GM21737 (cell line): ENCODE measurements at regions not wholly inside any gene's neighbourhood (a gene's known extent, or its start where the extent isn't known, plus 50 kb on each side); places are given as distances from the start of the nearest gene placed in this dataset.
"Not testable (repeated sequence)": the region's sequence is repeated elsewhere in the genome, so short reads cannot be mapped to it uniquely, and the experiment has no call there.

Experiments
- ATAC-seq: cut with Tn5 transposase; IDR thresholded peaks from one replicate; pipeline ENCODE4 v1.9.1; 2021; ENCODE audit warnings: mild to moderate bottlenecking, moderate library complexity; ENCODE audit not compliant: unreplicated experiment

DNA sequence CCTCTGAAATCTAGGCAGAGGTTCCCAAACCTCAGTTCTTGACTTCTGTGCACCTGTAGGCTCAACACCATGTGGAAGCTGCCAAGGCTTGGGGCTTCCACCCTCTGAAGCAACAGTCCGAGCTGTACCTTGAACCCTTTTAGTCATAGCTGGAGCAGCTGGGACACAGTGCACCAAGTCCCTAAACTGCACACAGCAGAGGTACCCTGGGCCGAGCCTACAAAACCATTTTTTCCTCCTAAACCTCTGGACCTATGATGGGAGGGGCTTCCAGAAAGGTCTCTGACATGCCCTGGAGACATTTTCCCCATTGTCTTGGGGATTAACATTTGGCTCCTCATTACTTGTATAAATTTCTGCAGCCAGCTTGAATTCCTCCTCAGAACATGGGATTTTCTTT lies 168.8 kb downstream of the TLE3 start:
- not testable (repeated sequence) for ATAC-seq

DNA sequence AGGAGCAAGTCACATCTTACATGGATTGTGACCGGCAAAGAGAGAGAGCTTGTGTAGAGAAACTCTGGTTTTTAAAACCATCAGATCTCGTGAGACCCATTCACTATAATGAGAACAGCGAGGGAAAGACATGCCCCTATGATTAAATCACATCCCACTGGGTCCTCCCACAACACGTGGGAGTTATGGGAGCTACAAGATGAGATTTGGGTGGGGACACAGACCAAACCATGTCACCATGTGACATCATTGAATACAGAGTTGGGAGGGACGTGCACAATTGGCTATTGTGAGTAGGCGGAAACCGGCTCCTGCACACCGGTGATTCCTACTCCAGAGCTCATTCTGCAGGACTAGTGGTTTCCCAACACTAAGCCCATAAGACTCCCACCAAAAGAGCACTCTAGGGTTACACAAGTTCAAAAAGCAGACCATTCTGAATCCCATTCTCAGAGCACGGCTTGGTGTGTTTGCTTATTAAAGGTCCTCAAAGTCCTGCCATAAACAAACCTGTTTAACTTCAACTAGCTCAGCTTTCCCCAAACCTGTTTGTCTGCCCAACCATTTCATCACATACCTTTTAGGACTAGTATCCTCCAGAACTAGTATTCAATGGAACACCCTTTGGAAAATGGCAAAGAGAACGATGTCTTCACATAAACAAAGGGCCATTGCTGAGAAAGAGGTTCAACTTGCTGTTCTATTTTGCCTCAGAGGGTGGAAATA lies 167.6 kb downstream of the TLE3 start:
- no peak for ATAC-seq

DNA sequence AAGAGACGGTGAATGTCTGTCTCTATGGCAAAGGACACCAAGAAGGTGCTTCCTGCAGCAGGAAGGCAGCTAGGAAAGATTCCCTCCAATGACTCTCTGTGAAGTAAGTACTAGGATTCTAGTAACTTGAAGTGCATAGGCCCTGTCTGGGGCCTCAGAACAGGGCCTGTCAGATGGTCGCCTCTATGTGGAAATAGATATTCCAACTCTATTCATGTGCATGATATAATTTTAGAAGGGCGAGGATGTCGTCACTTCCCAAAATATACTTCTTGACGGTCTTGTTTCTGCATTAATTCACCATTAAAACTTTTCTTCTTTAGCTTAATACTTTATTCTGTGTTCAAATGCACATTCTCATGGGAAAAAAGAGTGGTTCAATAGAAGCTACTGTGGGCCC lies 167.0 kb downstream of the TLE3 start:
- ATAC-seq: no peak

DNA sequence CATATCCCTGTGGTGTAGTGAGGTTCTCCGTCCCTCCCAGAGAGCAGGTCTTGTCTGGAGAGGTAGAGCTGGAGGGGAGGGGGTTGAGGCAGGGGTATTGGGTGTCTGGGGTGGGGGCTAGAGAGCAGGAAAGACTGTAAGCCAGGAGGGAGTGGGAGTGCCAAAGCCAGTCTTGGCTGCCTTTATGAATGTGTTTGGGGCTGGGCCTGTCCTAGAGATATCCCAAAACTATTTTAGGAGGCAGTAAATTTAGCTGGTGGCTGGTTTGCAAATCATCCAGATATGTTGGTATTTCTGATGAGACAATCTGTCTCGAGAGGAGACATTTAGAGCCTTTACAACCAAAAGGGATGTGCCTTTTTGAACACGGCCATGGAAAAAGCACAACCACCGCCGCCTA lies 166.6 kb downstream of the TLE3 start:
- no peak for ATAC-seq

DNA sequence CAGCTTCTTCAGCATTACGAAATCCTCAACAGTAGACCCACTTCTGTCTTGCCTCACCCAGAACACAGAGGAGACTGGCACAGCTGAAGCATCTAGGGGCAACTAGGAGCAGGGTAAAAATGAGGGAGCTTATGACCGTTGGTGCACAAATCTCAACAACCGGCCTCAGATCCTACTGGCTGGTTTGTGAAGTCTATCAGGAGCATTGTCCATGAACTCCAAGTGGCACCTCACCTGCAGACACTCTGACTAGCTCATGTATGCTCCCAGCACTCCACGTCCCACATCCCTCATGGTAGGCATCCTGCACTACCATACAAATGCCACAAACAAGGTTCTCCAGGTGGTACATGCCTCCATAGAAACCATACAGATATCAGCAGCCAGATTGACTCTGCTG lies 163.1 kb downstream of the TLE3 start:
- no peak for ATAC-seq

DNA sequence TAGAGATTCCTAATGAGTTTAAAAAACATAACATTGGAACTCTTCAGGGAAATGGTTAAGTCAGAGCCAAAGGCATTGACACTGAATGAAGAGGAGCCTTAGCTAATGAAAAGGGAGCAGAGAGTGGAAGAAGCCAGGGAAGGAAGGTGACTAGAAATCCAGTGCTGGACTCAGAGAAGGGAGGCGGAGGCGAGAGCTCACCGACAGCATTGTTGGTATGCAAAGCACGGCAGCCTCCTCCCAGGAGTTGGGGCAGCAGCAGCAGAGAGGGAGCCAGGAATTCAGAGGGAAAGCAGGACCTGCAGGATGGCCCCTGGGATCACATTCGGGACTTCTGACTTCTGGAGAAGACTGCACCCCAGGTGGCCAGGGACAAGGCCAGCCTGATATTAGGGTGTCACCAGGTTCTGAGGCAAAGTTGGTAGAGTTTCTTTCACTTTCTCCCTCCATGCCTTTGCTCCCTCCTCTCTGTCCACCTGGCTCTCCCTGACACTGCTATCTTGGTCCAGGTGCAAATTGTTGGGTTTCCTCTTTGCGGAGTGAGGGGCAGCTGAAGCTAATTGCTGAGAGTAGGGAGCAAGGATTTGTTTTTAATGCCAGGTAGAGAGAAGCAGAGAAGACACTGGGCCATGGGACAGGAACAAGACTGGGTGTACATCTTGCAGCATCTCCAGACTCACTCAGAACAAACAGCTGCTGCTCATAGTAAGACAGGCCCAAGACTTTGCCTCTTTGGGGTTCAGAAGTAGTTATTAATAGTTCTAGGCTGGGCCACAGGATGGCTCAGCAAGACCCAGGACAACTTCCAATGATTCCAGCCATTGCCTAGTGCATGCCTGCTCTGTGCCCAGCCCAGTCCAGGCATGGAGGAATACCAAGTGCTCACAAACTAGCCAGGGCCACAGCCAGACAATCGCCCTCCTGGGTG lies 157.9 kb downstream of the TLE3 start:
- ATAC-seq: no peak

DNA sequence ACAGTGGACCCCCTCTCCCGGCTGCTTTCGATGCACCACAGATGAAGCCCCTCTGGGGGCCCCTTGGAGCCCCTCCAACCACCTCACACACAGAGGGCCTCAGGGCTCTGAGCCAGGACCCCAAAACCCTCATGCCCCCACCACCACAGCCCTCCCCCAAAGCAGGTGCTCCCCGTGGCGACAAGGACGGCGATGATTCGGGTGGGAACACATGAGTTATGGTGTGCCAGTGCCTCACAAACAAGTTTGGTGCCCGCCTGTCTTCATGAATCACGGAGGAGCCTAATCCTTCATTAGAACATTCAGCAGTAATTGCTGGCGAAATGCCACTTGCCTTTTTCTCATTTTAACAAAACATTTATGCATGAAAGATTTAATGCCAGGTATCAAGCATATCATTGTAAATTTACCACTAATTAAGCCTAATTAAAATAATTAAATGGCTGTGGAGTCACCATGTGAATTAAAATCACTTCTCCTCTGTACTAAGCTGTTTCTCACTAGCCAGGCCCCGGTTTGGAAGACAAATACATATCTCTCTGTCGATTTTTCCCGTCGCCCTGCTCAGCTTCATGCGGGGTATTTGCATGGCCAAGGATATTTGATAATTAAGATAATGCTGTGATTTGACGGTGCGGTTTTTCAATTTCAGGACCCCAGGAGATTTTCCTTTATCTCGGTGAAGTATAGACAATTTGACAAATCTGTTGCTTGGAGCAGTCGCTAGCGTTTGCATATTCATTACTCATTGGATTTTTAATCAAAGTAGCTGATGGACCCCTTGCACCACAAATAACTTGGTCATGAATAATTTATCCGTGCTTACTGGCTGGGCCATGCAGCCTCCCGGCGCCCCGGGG lies 157.0 kb downstream of the TLE3 start:
- ATAC-seq: no peak

DNA sequence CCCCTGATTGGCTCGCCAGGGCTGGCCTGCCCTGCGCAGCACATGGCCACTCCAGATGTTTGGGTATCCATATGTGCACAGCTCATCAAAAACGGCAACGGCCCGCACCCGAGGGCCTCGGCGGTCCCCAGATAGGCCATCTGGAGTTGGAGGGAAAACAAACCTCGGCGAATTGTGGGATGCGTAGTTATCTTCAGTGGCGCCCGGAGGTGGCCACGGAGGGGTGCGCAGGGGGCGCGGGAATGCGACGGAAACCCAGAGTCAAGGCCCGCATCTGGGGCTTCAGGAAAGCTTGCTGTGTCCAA lies 156.5 kb downstream of the TLE3 start:
- ATAC-seq: no peak

DNA sequence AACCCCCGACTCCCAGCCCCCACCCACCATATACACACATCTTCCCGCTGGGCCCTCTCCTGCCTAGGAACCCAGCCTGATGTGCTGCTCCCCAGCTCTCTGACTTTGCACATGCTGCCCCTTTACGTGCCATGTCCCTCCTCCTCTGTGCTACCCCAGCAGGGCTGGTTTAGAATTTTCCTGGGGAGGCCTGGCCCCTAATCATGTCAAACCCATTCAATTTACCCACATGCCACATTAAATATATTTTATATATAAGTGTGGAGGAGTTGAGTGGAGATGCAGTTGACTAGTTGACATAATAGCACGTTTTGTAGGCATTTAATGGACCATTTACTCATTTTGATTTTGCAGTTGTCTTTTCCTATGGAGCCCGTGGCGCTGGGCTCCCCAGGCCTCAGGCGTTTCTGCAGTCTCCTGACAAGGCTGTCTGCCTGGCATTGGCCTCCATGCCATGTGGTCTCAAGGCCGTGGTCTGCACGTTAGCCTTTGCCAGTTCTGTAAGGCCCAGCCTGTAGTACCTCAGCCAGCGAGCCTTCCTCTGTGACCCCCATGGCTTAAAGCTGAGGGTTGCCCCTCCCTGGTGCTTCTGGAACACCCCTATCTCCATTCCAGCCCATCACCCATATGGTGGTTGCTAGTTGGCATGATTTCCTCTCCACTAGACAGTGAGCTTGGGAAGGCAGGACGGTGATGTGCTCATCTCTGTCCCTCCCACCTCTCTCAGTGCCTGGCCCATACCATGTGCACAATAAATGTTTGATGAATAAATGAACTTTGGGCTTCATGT lies 155.8 kb downstream of the TLE3 start:
- no peak for ATAC-seq

DNA sequence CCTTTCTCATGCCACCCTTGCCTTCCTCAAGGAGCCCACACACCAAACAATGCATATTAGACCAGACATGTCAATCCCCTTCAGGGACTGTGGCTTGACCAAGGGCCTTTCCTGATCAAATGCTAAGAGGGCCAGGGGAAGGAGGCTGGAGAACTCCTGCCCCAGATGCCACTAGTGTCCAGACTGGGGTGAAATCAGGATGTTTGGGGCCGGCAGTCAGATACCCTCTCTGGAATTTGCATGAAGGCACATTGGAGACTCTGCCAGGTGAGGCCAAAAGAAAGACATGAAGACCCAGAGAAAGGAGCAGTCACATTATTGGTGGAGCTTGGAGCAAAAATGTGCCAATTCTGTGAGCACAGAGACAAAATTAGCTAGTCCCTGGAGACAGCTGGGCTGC lies 154.1 kb downstream of the TLE3 start:
- no peak for ATAC-seq

DNA sequence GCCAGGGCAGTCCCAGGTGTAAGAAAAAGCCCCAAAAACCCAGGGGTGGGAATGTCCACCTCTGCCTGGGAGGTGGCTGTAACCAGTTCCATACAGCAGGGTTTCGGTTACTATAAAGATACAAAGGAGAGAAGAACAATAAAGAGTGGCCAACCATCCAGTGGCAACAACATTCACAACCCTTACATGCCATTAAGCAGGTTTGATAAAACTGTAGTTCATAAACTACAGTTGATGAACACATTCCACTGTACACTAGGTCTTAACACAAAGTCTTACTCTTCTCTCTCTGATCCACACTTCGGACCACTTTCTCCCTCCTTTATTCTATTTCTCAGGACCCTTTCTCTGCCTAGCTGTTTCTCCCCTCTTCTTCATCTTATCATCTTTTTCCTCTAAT lies 152.0 kb downstream of the TLE3 start:
- no peak for ATAC-seq

DNA sequence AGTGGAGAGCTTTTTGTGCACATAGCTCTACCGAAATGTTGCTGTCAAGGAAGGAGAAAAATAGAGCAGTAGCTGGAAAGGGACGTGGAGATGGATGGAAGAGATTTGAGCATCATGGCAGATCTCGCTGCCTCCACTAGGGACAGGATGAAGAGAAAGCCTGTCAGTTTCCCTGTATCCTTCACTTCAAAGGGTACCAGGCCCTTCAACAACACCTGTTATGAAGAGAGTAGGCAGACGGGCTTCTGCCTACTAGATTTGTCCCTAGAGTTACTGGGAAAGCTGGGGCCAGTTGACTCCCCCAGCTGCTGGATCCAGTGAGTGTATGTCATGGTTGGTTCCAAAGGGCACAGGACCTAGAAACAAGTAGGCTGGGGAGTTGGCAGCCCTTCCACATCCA lies 150.8 kb downstream of the TLE3 start:
- ATAC-seq: no peak

DNA sequence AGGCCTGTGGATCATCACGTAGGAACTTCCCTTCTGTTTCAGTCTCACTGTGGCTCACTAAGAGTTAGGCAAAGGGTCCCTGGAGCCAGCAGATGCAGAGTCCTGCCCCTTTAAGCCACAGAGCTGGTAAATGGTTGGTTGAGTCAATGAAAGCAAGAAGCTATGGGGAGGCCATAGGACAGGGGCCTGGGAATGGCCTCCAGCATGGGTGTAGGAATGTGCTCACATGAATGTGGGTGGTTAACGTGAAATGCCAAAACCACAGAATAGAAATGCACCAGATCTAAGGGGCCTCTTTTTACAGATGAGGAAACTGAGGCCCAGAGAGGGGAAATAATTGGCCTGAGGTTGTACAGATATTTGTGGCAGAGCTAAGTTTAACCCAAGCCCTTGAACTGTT lies 150.3 kb downstream of the TLE3 start:
- ATAC-seq: no peak

DNA sequence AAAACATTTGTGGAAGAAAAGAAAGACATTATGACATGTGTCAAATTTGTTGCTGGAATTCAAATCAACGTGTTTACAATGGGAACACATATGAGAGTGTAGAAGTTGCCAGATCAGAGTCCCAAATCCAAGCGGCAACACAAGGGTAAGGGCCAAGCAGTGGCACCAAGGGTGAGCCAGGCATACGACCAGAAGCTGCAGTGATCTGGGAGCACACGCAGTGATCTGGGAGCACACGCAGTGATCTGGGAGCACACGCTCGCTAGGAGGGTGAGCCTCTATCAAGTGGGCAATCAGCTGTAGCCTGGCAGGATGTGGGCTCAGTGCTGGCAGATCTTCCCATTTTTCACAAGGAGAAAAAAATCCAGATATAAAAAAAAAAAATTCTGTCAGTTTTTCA lies 148.2 kb downstream of the TLE3 start:
- ATAC-seq: no peak

DNA sequence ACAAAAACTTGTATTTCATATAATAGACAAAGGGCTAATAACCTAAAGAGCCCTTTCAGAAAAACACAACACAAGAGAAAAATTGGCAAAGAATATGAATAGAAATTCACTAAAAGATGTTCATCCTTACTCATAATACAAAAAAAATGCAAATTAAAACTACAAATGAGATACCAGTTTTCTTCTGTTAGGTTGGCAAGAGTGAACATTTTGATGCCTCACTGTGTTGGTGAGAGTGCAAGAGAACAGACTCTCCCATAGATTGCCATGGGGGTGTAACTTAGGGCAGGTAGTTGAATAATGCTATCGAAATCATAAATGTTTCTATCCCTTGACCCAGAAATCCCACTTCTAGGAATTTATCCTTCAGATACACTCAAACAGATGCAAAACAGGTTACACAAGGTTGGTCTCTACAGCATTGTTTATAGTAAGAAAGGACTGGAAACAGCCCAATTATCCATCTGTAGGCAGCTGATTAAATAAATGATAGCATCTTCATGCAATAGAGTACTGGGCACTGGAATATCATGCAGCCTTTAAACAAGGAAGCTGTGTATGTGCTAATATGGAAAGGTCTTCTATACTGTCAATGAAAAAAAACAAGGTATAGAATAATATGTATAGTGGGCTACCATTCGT lies 146.3 kb downstream of the TLE3 start:
- no peak for ATAC-seq

DNA sequence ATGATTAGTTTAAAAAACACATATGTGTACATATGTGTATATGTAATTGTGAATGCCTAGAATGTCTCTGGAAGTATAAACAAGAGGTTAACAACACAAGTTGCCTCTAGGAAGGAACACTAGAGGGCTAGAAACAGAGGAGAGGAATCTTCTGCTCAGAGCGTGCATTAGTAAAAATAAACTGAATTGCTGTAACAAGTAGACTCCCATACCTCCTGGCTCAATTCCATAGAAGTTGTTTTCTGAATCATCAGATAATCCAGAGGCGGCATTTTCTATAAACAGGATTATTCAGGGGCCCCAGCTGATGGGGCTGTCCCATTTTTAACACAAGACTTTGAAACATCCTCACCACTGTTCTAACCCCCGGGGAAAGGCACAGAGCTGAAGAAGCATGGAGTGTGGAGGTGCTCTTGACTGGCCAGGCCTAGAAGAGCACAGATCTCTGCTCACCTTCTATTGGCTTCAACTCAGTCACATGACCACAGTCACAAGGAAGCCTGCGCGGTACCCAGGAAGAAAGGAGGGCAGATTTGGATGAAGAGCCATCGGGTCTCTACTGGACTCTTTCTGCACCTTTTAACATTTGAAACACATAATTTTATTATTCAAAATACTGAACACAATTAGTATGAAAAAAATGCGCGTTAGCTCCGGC lies 145.7 kb downstream of the TLE3 start:
- ATAC-seq: no peak

DNA sequence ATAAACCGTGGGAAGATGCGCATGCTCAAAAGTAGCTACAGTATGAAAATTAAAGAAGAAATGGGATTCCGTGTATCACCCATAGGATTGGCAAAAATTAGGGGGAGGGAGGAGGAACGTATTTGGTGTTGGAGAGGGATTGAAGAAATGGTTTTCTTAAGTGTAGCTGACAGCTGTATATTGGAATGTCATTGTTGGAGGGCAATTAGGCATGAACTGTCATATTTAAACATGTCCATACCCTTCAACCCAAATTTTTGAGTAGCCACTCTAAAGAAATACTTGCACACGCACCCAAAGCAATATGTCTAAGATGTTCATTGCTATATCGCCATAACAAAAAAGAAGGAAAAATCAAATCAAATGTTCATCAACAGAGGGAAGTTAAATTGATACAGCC lies 144.7 kb downstream of the TLE3 start:
- ATAC-seq: no peak

DNA sequence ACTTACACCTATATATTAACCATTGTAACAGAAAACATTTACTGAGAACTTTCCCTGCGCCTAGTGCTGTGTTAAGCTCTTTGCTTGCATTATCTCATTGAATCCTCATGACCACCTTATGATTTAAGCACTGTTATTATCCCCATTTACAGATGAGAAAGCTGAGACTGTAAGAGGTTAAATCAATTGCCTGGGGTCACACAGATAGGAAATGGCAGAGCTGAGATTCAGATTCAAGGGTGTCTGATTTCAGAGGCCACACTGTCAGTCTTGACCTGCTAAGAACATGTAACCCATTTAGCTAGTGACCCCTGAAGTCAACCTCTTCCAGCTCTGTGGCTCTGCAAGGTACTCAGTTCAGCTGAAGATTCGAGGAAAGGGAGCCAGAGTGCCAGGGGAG lies 143.9 kb downstream of the TLE3 start:
- no peak for ATAC-seq

DNA sequence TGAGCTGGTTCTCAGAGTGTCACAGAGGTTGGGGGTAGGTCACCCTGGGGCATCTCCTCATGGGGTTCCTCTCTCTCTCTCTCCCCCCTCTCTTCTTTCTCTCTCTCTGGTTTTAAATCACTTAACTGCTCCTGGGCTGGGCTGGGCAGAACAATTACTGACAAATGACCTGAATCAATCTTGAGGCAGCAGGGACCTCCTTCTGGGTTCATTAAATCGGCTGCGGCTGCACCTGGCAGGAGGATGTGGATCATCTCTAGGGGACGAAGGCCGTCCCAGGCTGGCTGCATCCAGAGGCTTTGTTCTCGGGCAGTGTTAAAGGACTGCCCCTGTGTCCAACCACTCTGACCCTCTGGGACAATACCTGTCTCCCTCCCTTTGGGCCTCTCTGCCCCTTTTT lies 143.1 kb downstream of the TLE3 start:
- no peak for ATAC-seq
